SK-N-SH (cell line): ENCODE measurements at regions not wholly inside any gene's neighbourhood (a gene's known extent, or its start where the extent isn't known, plus 50 kb on each side); places are given as distances from the start of the nearest gene placed in this dataset.

Experiments
- CTCF ChIA-PET: fragments of 300-600, 350-600 bp; formaldehyde crosslinking; extraction: SDS; loops from one replicate; lab custom pipeline; 2021; lab: Yijun Ruan, JAX
- POLR2A ChIA-PET: fragments of 350-600 bp; sonication (Branson Sonifier 250); formaldehyde crosslinking; extraction: SDS; loops from one replicate; lab custom pipeline; 2020; ENCODE audit warnings: antibody characterized with exemption, inconsistent platforms; lab: Yijun Ruan, JAX
- DNase-seq: peaks from one replicate; pipeline ENCODE4 v3.0.0; 2012
- H2AFZ ChIP-seq: fragments of 200-600 bp; sonication (generic); 2 replicates; pipeline ENCODE4 v1.8.1; 2016; ENCODE audit warnings: antibody characterized with exemption, mild to moderate bottlenecking, low read depth
- H3F3A ChIP-seq: fragments of 200-600 bp; sonication (generic); replicated peaks from 2 replicates; pipeline ENCODE3; 2016; ENCODE audit warnings: antibody characterized with exemption, mild to moderate bottlenecking; ENCODE audit not compliant: insufficient read depth
- H3K27ac ChIP-seq, 2 experiments: fragments of 200-500 bp in 1 of 2; fragments of 200-600 bp in 1 of 2; sonication (Bioruptor generic) in 1 of 2; sonication (generic), shearing (Covaris generic) in 1 of 2; 2 replicates each; pipeline versions ENCODE4 v1.5.1 to v1.6.1; 2014 to 2016; ENCODE audit warnings: low read depth in 2 of 2, inconsistent platforms in 1 of 2, low read length in 1 of 2, mild to moderate bottlenecking in 1 of 2, mixed read lengths in 1 of 2
- H3K27me3 ChIP-seq: fragments of 200-600 bp; sonication (generic), shearing (Covaris generic); 2 replicates; pipeline ENCODE4 v1.6.1; 2016; ENCODE audit warnings: mixed run types; ENCODE audit not compliant: insufficient read depth
- H3K36me3 ChIP-seq, 2 experiments: fragments of 200-500 bp in 1 of 2; fragments of 200-600 bp in 1 of 2; sonication (Bioruptor generic) in 1 of 2; sonication (generic) in 1 of 2; replicated peaks in 1 of 2; 2 replicates each; pipeline versions ENCODE3 to v1.5.1; 2014 to 2016; ENCODE audit warnings: low read length in 1 of 2, mild to moderate bottlenecking in 1 of 2; ENCODE audit not compliant: insufficient read depth in 2 of 2, control insufficient read depth in 1 of 2
- H3K4me1 ChIP-seq, 2 experiments: fragments of 200-500 bp in 1 of 2; fragments of 200-600 bp in 1 of 2; sonication (Bioruptor generic) in 1 of 2; sonication (generic), shearing (Covaris generic) in 1 of 2; 2 replicates each; pipeline versions ENCODE4 v1.5.1 to v1.6.1; 2014 to 2016; ENCODE audit warnings: low read depth in 1 of 2, low read length in 1 of 2, mixed run types in 1 of 2; ENCODE audit not compliant: insufficient read depth in 2 of 2, control insufficient read depth in 1 of 2
- H3K4me2 ChIP-seq: fragments of 200-600 bp; sonication (generic), shearing (Covaris generic); 2 replicates; pipeline ENCODE4 v1.6.1; 2017; ENCODE audit warnings: mixed run types
- H3K4me3 ChIP-seq, 2 experiments: fragments of 200-500 bp in 1 of 2; fragments of 200-600 bp in 1 of 2; sonication (Bioruptor generic) in 1 of 2; sonication (generic), shearing (Covaris generic) in 1 of 2; 2 replicates each; pipeline versions ENCODE4 v1.5.1 to v1.8.1; 2014 to 2016; ENCODE audit warnings: low read depth in 2 of 2, inconsistent platforms in 1 of 2, low read length in 1 of 2, mild to moderate bottlenecking in 1 of 2, mixed read lengths in 1 of 2, moderate library complexity in 1 of 2
- H3K79me2 ChIP-seq: fragments of 200-600 bp; sonication (generic); 2 replicates; pipeline ENCODE4 v1.8.1; 2017; ENCODE audit warnings: mild to moderate bottlenecking; ENCODE audit not compliant: insufficient read depth
- H3K9ac ChIP-seq: fragments of 200-600 bp; sonication (generic); 2 replicates; pipeline ENCODE4 v1.6.1; 2017; ENCODE audit warnings: mixed run types
- H3K9me2 ChIP-seq: fragments of 200-600 bp; sonication (generic); 2 replicates; pipeline ENCODE4 v1.6.1; 2017; ENCODE audit warnings: mixed run types
- H3K9me3 ChIP-seq: fragments of 200-600 bp; sonication (generic); 2 replicates; pipeline ENCODE4 v1.6.1; 2017; ENCODE audit warnings: mixed run types, mild to moderate bottlenecking, moderate library complexity
- H4K20me1 ChIP-seq: fragments of 200-600 bp; sonication (generic); 2 replicates; pipeline ENCODE4 v1.6.1; 2017; ENCODE audit warnings: mild to moderate bottlenecking, mixed run types; ENCODE audit not compliant: insufficient read depth
- GABPA ChIP-seq: IDR thresholded peaks from 2 replicates; pipeline ENCODE4 v1.4.0; 2012; ENCODE audit warnings: low read depth, mild to moderate bottlenecking
- GATA2 ChIP-seq: sonication (generic); formaldehyde crosslinking; IDR thresholded peaks from 2 replicates; pipeline ENCODE4 v1.5.0; 2020; ENCODE audit warnings: mild to moderate bottlenecking, missing genetic modification reagents
- MEF2A ChIP-seq: IDR thresholded peaks from 2 replicates; pipeline ENCODE4 v1.4.0; 2012; ENCODE audit warnings: low read depth, borderline replicate concordance
- MXI1 ChIP-seq: IDR thresholded peaks from 2 replicates; pipeline ENCODE4 v1.6.1; 2012; ENCODE audit warnings: mild to moderate bottlenecking, low read depth, low read length, improper control_type of control experiment
- NFIC ChIP-seq: IDR thresholded peaks from 2 replicates; pipeline ENCODE4 v1.4.0; 2012; ENCODE audit warnings: borderline replicate concordance
- POLR2AphosphoS5 ChIP-seq: IDR thresholded peaks from 2 replicates; pipeline ENCODE4 v1.6.1; 2012; ENCODE audit warnings: low read depth, low read length
- RCOR1 ChIP-seq: fragments of 150-350 bp; IDR thresholded peaks from 2 replicates; pipeline ENCODE4 v1.6.1; 2017; ENCODE audit warnings: antibody characterized with exemption, low read length
- REST ChIP-seq: IDR thresholded peaks from 2 replicates; pipeline ENCODE4 v1.6.1; 2012; ENCODE audit warnings: mild to moderate bottlenecking, low read depth, low read length, moderate library complexity
- RFX5 ChIP-seq: IDR thresholded peaks from 2 replicates; pipeline ENCODE4 v1.6.1; 2012; ENCODE audit warnings: mild to moderate bottlenecking, improper control_type of control experiment, low read length
- RXRA ChIP-seq: IDR thresholded peaks from 2 replicates; pipeline ENCODE4 v1.4.0; 2012; ENCODE audit warnings: low read depth, mild to moderate bottlenecking, borderline replicate concordance
- SIN3A ChIP-seq: IDR thresholded peaks from 2 replicates; pipeline ENCODE4 v1.6.1; 2012; ENCODE audit warnings: low read depth, mild to moderate bottlenecking, low read length, moderate library complexity, borderline replicate concordance
- TAF1 ChIP-seq: IDR thresholded peaks from 2 replicates; pipeline ENCODE4 v1.6.1; 2012; ENCODE audit warnings: low read depth, mild to moderate bottlenecking, low read length, moderate library complexity, borderline replicate concordance
- TEAD4 ChIP-seq: IDR thresholded peaks from 2 replicates; pipeline ENCODE4 v1.4.0; 2012; ENCODE audit warnings: mild to moderate bottlenecking, borderline replicate concordance; ENCODE audit not compliant: insufficient read depth
- WGBS: methylation state at CpG from one replicate; pipeline ENCODE4 v1.1.6; 2017; ENCODE audit warnings: low lambda C conversion rate; 5-methylcytosine and 5-hydroxymethylcytosine counted together
- TF ChIP-seq, protein P1 (sequence below): fragments of 150-350 bp; IDR thresholded peaks from 2 replicates; pipeline ENCODE4 v1.6.1; 2017; ENCODE audit warnings: antibody characterized with exemption, low read length, low read depth, borderline replicate concordance
- TF ChIP-seq, protein P2 (sequence below): IDR thresholded peaks from 2 replicates; pipeline ENCODE4 v1.4.0; 2012; ENCODE audit warnings: low read depth

GRCh38 chr4:71907071-71907470, 123.2 kb upstream of the GC start:
- Histone ChIP-seq H2AFZ (no peak overlapping the region), H3K9me3 (no peaks in the 10 kb centered on the region), H3K4me3 (no peak overlapping the region), H3F3A (no peaks in the 10 kb centered on the region), H3K27me3 (no peaks in the 10 kb centered on the region), H3K36me3 (no peaks in the 10 kb centered on the region), H3K27ac (no peak overlapping the region), H4K20me1 (no peaks in the 10 kb centered on the region), H3K4me2 (no peak overlapping the region), H3K79me2 (no peaks in the 10 kb centered on the region), H3K9ac (no peak overlapping the region), H3K4me1 (no peaks in the 10 kb centered on the region), H3K9me2 (no peaks in the 10 kb centered on the region)
- ChIA-PET CTCF (no interaction called here), POLR2A (no interaction called here)
- no peak for DNase-seq
- TF ChIP-seq RFX5 (no peak), RCOR1 (no peak), POLR2AphosphoS5 (no peak), GABPA (no peak), REST (no peak), TAF1 (no peak), RXRA (no peak), NFIC (no peak), TEAD4 (no peak), MXI1 (no peak), SIN3A (no peak), GATA2 (CRISPR knock-in tag) (no peak), MEF2A (no peak)
- TF ChIP-seq, protein P1, sequence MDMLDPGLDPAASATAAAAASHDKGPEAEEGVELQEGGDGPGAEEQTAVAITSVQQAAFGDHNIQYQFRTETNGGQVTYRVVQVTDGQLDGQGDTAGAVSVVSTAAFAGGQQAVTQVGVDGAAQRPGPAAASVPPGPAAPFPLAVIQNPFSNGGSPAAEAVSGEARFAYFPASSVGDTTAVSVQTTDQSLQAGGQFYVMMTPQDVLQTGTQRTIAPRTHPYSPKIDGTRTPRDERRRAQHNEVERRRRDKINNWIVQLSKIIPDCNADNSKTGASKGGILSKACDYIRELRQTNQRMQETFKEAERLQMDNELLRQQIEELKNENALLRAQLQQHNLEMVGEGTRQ, result no peak
- TF ChIP-seq, protein P2, sequence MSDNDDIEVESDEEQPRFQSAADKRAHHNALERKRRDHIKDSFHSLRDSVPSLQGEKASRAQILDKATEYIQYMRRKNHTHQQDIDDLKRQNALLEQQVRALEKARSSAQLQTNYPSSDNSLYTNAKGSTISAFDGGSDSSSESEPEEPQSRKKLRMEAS, result no peak
- WGBS, result 11% methylated on average over 4 of the region's 4 CpGs
